HepG2 (cell line): ENCODE measurements at regions not wholly inside any gene's neighbourhood (a gene's known extent, or its start where the extent isn't known, plus 50 kb on each side); places are given as distances from the start of the nearest gene placed in this dataset.

Experiments used
- ATAC-seq: fragments of 200-7000 bp; cut with Tn5 transposase; 3 replicates; pipeline ENCODE4 v1.9.1; 2020; ENCODE audit warnings: mild to moderate bottlenecking, moderate library complexity
- BruUV-seq: library from RNA; stranded (reverse); fragments of 400-500 nt; replicated peaks from 2 replicates; lab custom pipeline; 2021; lab: Mats Ljungman, UMichigan
- CTCF ChIA-PET: fragments of 300-600 bp; formaldehyde crosslinking; extraction: SDS; loops from one replicate; lab custom pipeline; 2021; ENCODE audit warnings: low total read pairs, inconsistent platforms, low intra/inter-chr PET ratio; lab: Yijun Ruan, JAX
- POLR2A ChIA-PET: fragments of 350-600 bp; sonication (Branson Sonifier 250); formaldehyde crosslinking; loops from one replicate; lab custom pipeline; 2020; ENCODE audit warnings: antibody characterized with exemption, inconsistent platforms; lab: Yijun Ruan, JAX
- DNase-seq: peaks from one replicate; pipeline ENCODE4 v3.0.0-alpha.2; 2015; ENCODE audit warnings: low spot score
- FAIRE-seq: peaks from 3 replicates; lab custom pipeline; 2011; peaks lifted over from hg19 to GRCh38; lab: Jason Lieb, UNC
- H2AFZ ChIP-seq: one replicate; pipeline ENCODE4 v1.6.1; 2011; ENCODE audit warnings: low read length, inconsistent platforms
- H3K27ac ChIP-seq: fragments of 300-600 bp; 3 replicates; pipeline ENCODE4 v1.8.0; 2011; ENCODE audit warnings: mixed run types, mild to moderate bottlenecking, mixed read lengths, low read length, inconsistent platforms; ENCODE audit not compliant: insufficient read depth; ENCODE audit errors: extremely low read length
- H3K27me3 ChIP-seq, 2 experiments: fragments of 200-600 bp in 1 of 2; 2 replicates in 1 of 2; 3 replicates in 1 of 2; pipeline versions ENCODE4 v1.6.0 to v1.8.0; 2011; ENCODE audit warnings: low read length in 2 of 2, mild to moderate bottlenecking in 2 of 2, moderate library complexity in 2 of 2, inconsistent platforms in 1 of 2; ENCODE audit not compliant: insufficient read depth in 2 of 2, control insufficient read depth in 1 of 2
- H3K36me3 ChIP-seq, 2 experiments: fragments of 200-600 bp in 1 of 2; replicated peaks in 1 of 2; 2 replicates in 1 of 2; 3 replicates in 1 of 2; pipeline versions ENCODE4 v1.5.1 to v1.8.0; 2011; ENCODE audit warnings: low read length in 2 of 2, inconsistent platforms in 1 of 2; ENCODE audit not compliant: insufficient read depth in 2 of 2, control insufficient read depth in 1 of 2
- H3K4me1 ChIP-seq: 2 replicates; pipeline ENCODE4 v1.5.1; 2012; ENCODE audit warnings: low read length, inconsistent platforms; ENCODE audit not compliant: insufficient read depth
- H3K4me2 ChIP-seq: 2 replicates; pipeline ENCODE4 v1.6.0; 2011; ENCODE audit warnings: low read depth, low read length, inconsistent platforms
- H3K4me3 ChIP-seq, 3 experiments: fragments of 200-600 bp in 1 of 3; sonication (generic), shearing (Covaris generic) in 1 of 3; replicated peaks in 1 of 3; 2 replicates each; pipeline ENCODE4 v1.5.1; 2011 to 2016; ENCODE audit warnings: low read length in 3 of 3, inconsistent platforms in 2 of 3, low read depth in 2 of 3, mild to moderate bottlenecking in 2 of 3, control low read depth in 1 of 3, mixed read lengths in 1 of 3; ENCODE audit not compliant: insufficient read depth in 1 of 3
- H3K79me2 ChIP-seq: one replicate; pipeline ENCODE4 v1.6.1; 2011; ENCODE audit warnings: low read length, inconsistent platforms; ENCODE audit not compliant: insufficient read depth
- H3K9ac ChIP-seq: 2 replicates; pipeline ENCODE4 v1.6.0; 2011; ENCODE audit warnings: mild to moderate bottlenecking, low read depth, low read length, inconsistent platforms; ENCODE audit not compliant: insufficient read depth
- H3K9me3 ChIP-seq: 2 replicates; pipeline ENCODE4 v1.5.1; 2012; ENCODE audit warnings: mild to moderate bottlenecking, low read length
- H4K20me1 ChIP-seq: 2 replicates; pipeline ENCODE4 v1.6.0; 2011; ENCODE audit warnings: inconsistent platforms, mild to moderate bottlenecking, low read length, moderate library complexity; ENCODE audit not compliant: insufficient read depth
- ATRX ChIP-seq: sonication (generic); formaldehyde crosslinking; IDR thresholded peaks from 2 replicates; pipeline ENCODE4 v1.4.0; 2020; ENCODE audit warnings: missing genetic modification reagents, borderline replicate concordance
- BRCA1 ChIP-seq: sonication (generic); formaldehyde crosslinking; IDR thresholded peaks from 2 replicates; pipeline ENCODE4 v1.4.0; 2020; ENCODE audit warnings: missing genetic modification reagents
- FOXA1 ChIP-seq, 2 experiments: fragments of 450-650 bp in 1 of 2; sonication (generic) in 1 of 2; formaldehyde crosslinking in 1 of 2; IDR thresholded peaks; 2 replicates each; pipeline versions ENCODE4 v1.4.0 to v1.6.1; 2016 to 2020; ENCODE audit warnings: missing genetic modification reagents in 1 of 2
- KAT7 ChIP-seq: IDR thresholded peaks from 2 replicates; pipeline ENCODE4 v1.6.1; 2018; ENCODE audit warnings: borderline replicate concordance, missing compliant biosample characterization
- PBX2 ChIP-seq: IDR thresholded peaks from 2 replicates; pipeline ENCODE4 v1.6.1; 2016; ENCODE audit warnings: control low read depth
- PHF21A ChIP-seq: sonication (generic); formaldehyde crosslinking; IDR thresholded peaks from 2 replicates; pipeline ENCODE4 v1.5.0; 2020; ENCODE audit warnings: mild to moderate bottlenecking, missing genetic modification reagents
- RARG ChIP-seq: sonication (generic); formaldehyde crosslinking; IDR thresholded peaks from 2 replicates; pipeline ENCODE4 v1.4.0; 2020; ENCODE audit warnings: low read depth, mild to moderate bottlenecking, missing genetic modification reagents
- ZBTB26 ChIP-seq: IDR thresholded peaks from 2 replicates; pipeline ENCODE4 v1.6.1; 2016; ENCODE audit warnings: missing compliant biosample characterization, missing genetic modification reagents, borderline replicate concordance
- ZNF121 ChIP-seq: sonication (generic); formaldehyde crosslinking; IDR thresholded peaks from 2 replicates; pipeline ENCODE4 v1.5.0; 2020; ENCODE audit warnings: mild to moderate bottlenecking, missing genetic modification reagents
- ZNF256 ChIP-seq: sonication (generic); formaldehyde crosslinking; conservative IDR thresholded peaks from 2 replicates; pipeline ENCODE4 v1.4.0; 2020; ENCODE audit warnings: missing genetic modification reagents
- ZNF563 ChIP-seq: sonication (generic); formaldehyde crosslinking; IDR thresholded peaks from 2 replicates; pipeline ENCODE4 v1.8.0; 2022; ENCODE audit warnings: mild to moderate bottlenecking, moderate library complexity, missing genetic modification reagents
- ZNF569 ChIP-seq: sonication (generic); formaldehyde crosslinking; IDR thresholded peaks from 2 replicates; pipeline ENCODE4 v1.5.0; 2020; ENCODE audit warnings: mild to moderate bottlenecking, missing genetic modification reagents, moderate library complexity, borderline replicate concordance
- ZNF674 ChIP-seq: sonication (generic); formaldehyde crosslinking; IDR thresholded peaks from 2 replicates; pipeline ENCODE4 v1.5.0; 2020; ENCODE audit warnings: low read depth, mild to moderate bottlenecking, missing genetic modification reagents
- ZNF766 ChIP-seq: sonication (generic); formaldehyde crosslinking; IDR thresholded peaks from 2 replicates; pipeline ENCODE4 v1.5.0; 2020; ENCODE audit warnings: missing genetic modification reagents, borderline replicate concordance
- ZNF770 ChIP-seq: sonication (generic); formaldehyde crosslinking; IDR thresholded peaks from 2 replicates; pipeline ENCODE4 v1.5.0; 2020; ENCODE audit warnings: mild to moderate bottlenecking, missing genetic modification reagents
- ZNF773 ChIP-seq: sonication (generic); formaldehyde crosslinking; IDR thresholded peaks from 2 replicates; pipeline ENCODE4 v1.4.0; 2020; ENCODE audit warnings: missing genetic modification reagents, borderline replicate concordance
- ZUFSP ChIP-seq: sonication (generic); formaldehyde crosslinking; IDR thresholded peaks from 2 replicates; pipeline ENCODE4 v1.9.0; 2021; ENCODE audit warnings: missing genetic modification reagents, mild to moderate bottlenecking, borderline replicate concordance
- WGBS: methylation state at CpG from one replicate; pipeline ENCODE4 v1.1.6; 2017; ENCODE audit warnings: low lambda C conversion rate; 5-methylcytosine and 5-hydroxymethylcytosine counted together
- in situ Hi-C: cut with HindIII; loops from 2 replicates; pipeline ENCODE4 v1.10.0; 2017; ENCODE audit warnings: low pct_unique_long_range_greater_than_20kb; ENCODE audit not compliant: extremely low pct_ligation_motif_present
- intact Hi-C: fragments of 100-400 bp; cut with micrococcal nuclease; formaldehyde crosslinking; loops from one replicate; pipeline ENCODE4 v1.10.0; 2022; ENCODE audit not compliant: unreplicated experiment

GRCh38 chr21:32965129-32965680 is 60.5 kb upstream of the OLIG2 start:
- 2% methylated on average over 4 of the region's 4 CpGs for WGBS
- ChIA-PET POLR2A (no interaction called here), CTCF (no interaction called here)
- no TSS peak for BruUV-seq
- H3K79me2 ChIP-seq = no peaks in the 10 kb centered on the region
- in situ Hi-C loops (no loop called here), intact Hi-C loops (no loop called here)
- H3K9me3 ChIP-seq = no peaks in the 10 kb centered on the region
- no peak overlapping the region for H3K4me3 ChIP-seq
- no peak overlapping the region for H3K27ac ChIP-seq
- no peak for DNase-seq
- H3K4me2 ChIP-seq = no peak overlapping the region
- no peaks in the 10 kb centered on the region for H4K20me1 ChIP-seq
- no peaks in the 10 kb centered on the region for H3K4me1 ChIP-seq
- H2AFZ ChIP-seq = no peak overlapping the region
- no peak overlapping the region for H3K9ac ChIP-seq
- peaks cover 0 to 7% of the 10 kb centered on the region in 2 experiments; a peak in 2 of 5 replicates for H3K27me3 ChIP-seq
- no peak for FAIRE-seq
- ATAC-seq = no peak
- H3K36me3 ChIP-seq = no peaks in the 10 kb centered on the region
- TF ChIP-seq ZNF569 (CRISPR knock-in tag) (no peak), ZNF674 (CRISPR knock-in tag) (no peak), KAT7 (no peak), ZBTB26 (no peak), ZUFSP (CRISPR knock-in tag) (no peak), ZNF770 (CRISPR knock-in tag) (no peak), FOXA1 (IDR thresholded peaks at IDR 0.05) (no peak), FOXA1 (CRISPR knock-in tag; IDR thresholded peaks at IDR 0.05) (no peak), PHF21A (CRISPR knock-in tag) (no peak), ZNF773 (CRISPR knock-in tag) (no peak), BRCA1 (no peak), ATRX (no peak), ZNF563 (CRISPR knock-in tag) (no peak), RARG (CRISPR knock-in tag) (no peak), ZNF766 (CRISPR knock-in tag) (no peak), PBX2 (CRISPR knock-in tag) (no peak), ZNF256 (CRISPR knock-in tag) (no peak), ZNF121 (CRISPR knock-in tag) (no peak)
